ENCODE measurements at regions not wholly inside any gene's neighbourhood (a gene's known extent, or its start where the extent isn't known, plus 50 kb on each side); places are given as distances from the start of the nearest gene placed in this dataset.

GRCh38 chr2:49355611-49356010, 201.3 kb upstream of the FSHR start:
- TF ChIP-seq SIN3A (IDR thresholded peaks at IDR 0.05; ENCODE audit: borderline replicate concordance, low read depth, low read length) = no peak
- TF ChIP-seq MEF2A (IDR thresholded peaks at IDR 0.05; ENCODE audit: borderline replicate concordance, low read depth) = no peak
- TF ChIP-seq MAX (IDR thresholded peaks at IDR 0.05; ENCODE audit: low read depth) = no peak
- TF ChIP-seq USF1 (IDR thresholded peaks at IDR 0.05; ENCODE audit: borderline replicate concordance, low read depth) = no peak
- TF ChIP-seq SMC3 (IDR thresholded peaks at IDR 0.05; ENCODE audit: low read depth, low read length) = no peak
- Histone ChIP-seq H3K27ac (ENCODE audit: low read depth in 2 of 2, low read length in 1 of 2) (no peak overlapping the region), H3F3A (replicated peaks; ENCODE audit: insufficient read depth) (no peaks in the 10 kb centered on the region), H3K9me3 (no peaks in the 10 kb centered on the region), H3K27me3 (ENCODE audit: insufficient read depth) (no peaks in the 10 kb centered on the region), H3K36me3 (replicated peaks in 1 of 2; ENCODE audit: control insufficient read depth in 1 of 2, insufficient read depth in 2 of 2, low read length in 1 of 2) (no peaks in the 10 kb centered on the region), H3K9ac (no peak overlapping the region), H3K79me2 (ENCODE audit: insufficient read depth) (no peaks in the 10 kb centered on the region), H3K4me2 (no peak overlapping the region), H3K4me3 (ENCODE audit: low read depth in 2 of 2, low read length in 1 of 2) (no peak overlapping the region), H4K20me1 (ENCODE audit: insufficient read depth) (no peaks in the 10 kb centered on the region), H3K9me2 (no peaks in the 10 kb centered on the region), H2AFZ (ENCODE audit: low read depth) (no peak overlapping the region), H3K4me1 (ENCODE audit: control insufficient read depth in 1 of 2, insufficient read depth in 2 of 2, low read depth in 1 of 2, low read length in 1 of 2) (no peaks in the 10 kb centered on the region; a peak in 1 of 4 replicates)
- DNase-seq = no peak
- POLR2A ChIA-PET = no interaction called here
- CTCF ChIA-PET = no interaction called here

GRCh38 chr2:49351560-49351959, 197.2 kb upstream of the FSHR start:
- no peaks in the 10 kb centered on the region for H3K27me3 ChIP-seq (ENCODE audit: insufficient read depth)
- H3K4me2 ChIP-seq = no peak overlapping the region
- H3K27ac ChIP-seq (ENCODE audit: low read depth in 2 of 2, low read length in 1 of 2) = no peak overlapping the region
- DNase-seq = no peak
- no peak overlapping the region for H3K4me3 ChIP-seq (ENCODE audit: low read depth in 2 of 2, low read length in 1 of 2)
- H3K79me2 ChIP-seq (ENCODE audit: insufficient read depth) = no peaks in the 10 kb centered on the region
- ChIA-PET POLR2A (no interaction called here), CTCF (interaction anchor here (1.2 kb wide), 1 partner anchor 9 kb away, joined by 3 read pairs; no protein-coding TSS in a partner anchor)
- H3K9me2 ChIP-seq = no peaks in the 10 kb centered on the region
- no peak for TF ChIP-seq USF2 (IDR thresholded peaks at IDR 0.05; ENCODE audit: borderline replicate concordance, low read depth, low read length)
- no peak for TF ChIP-seq TEAD4 (IDR thresholded peaks at IDR 0.05; ENCODE audit: borderline replicate concordance, insufficient read depth)
- TF ChIP-seq TCF12 (IDR thresholded peaks at IDR 0.05) = no peak
- no peak for TF ChIP-seq RXRA (IDR thresholded peaks at IDR 0.05; ENCODE audit: borderline replicate concordance, low read depth)
- no peak for TF ChIP-seq MAX (IDR thresholded peaks at IDR 0.05; ENCODE audit: low read depth)
- TF ChIP-seq FOXJ3 (CRISPR knock-in tag; IDR thresholded peaks at IDR 0.05) = no peak
- no peak for TF ChIP-seq CTCF (IDR thresholded peaks at IDR 0.05)
- no peak for TF ChIP-seq IRF3 (IDR thresholded peaks at IDR 0.05; ENCODE audit: low read depth, low read length)
- no peak for TF ChIP-seq ELF1 (IDR thresholded peaks at IDR 0.05)
- TF ChIP-seq YY1 (IDR thresholded peaks at IDR 0.05; ENCODE audit: low read depth) = no peak
- TF ChIP-seq NFIC (IDR thresholded peaks at IDR 0.05; ENCODE audit: borderline replicate concordance) = no peak
- TF ChIP-seq GABPA (IDR thresholded peaks at IDR 0.05; ENCODE audit: low read depth) = no peak
- TF ChIP-seq NRF1 (IDR thresholded peaks at IDR 0.05; ENCODE audit: low read depth, low read length) = no peak
- no peak for TF ChIP-seq RFX5 (IDR thresholded peaks at IDR 0.05; ENCODE audit: low read length)
- no peak for TF ChIP-seq GATA2 (CRISPR knock-in tag; IDR thresholded peaks at IDR 0.05)
- TF ChIP-seq MEF2A (IDR thresholded peaks at IDR 0.05; ENCODE audit: borderline replicate concordance, low read depth) = no peak
- no peak for TF ChIP-seq CHD2 (IDR thresholded peaks at IDR 0.05; ENCODE audit: low read length, partially characterized antibody)
- WGBS (ENCODE audit: low lambda C conversion rate) = 18% methylated on average over 4 of the region's 4 CpGs
- no peaks in the 10 kb centered on the region for H3K36me3 ChIP-seq (replicated peaks in 1 of 2; ENCODE audit: control insufficient read depth in 1 of 2, insufficient read depth in 2 of 2, low read length in 1 of 2)
- no peaks in the 10 kb centered on the region for H3K9me3 ChIP-seq
- no peak overlapping the region for H3K9ac ChIP-seq
- H3F3A ChIP-seq (replicated peaks; ENCODE audit: insufficient read depth) = no peaks in the 10 kb centered on the region
- H3K4me1 ChIP-seq (ENCODE audit: control insufficient read depth in 1 of 2, insufficient read depth in 2 of 2, low read depth in 1 of 2, low read length in 1 of 2) = no peaks in the 10 kb centered on the region
- no peak overlapping the region for H2AFZ ChIP-seq (ENCODE audit: low read depth)
- no peaks in the 10 kb centered on the region for H4K20me1 ChIP-seq (ENCODE audit: insufficient read depth)

Measured in SK-N-SH (cell line).